ENCODE measurements at regions not wholly inside any gene's neighbourhood (a gene's known extent, or its start where the extent isn't known, plus 50 kb on each side); places are given as distances from the start of the nearest gene placed in this dataset.

DNA sequence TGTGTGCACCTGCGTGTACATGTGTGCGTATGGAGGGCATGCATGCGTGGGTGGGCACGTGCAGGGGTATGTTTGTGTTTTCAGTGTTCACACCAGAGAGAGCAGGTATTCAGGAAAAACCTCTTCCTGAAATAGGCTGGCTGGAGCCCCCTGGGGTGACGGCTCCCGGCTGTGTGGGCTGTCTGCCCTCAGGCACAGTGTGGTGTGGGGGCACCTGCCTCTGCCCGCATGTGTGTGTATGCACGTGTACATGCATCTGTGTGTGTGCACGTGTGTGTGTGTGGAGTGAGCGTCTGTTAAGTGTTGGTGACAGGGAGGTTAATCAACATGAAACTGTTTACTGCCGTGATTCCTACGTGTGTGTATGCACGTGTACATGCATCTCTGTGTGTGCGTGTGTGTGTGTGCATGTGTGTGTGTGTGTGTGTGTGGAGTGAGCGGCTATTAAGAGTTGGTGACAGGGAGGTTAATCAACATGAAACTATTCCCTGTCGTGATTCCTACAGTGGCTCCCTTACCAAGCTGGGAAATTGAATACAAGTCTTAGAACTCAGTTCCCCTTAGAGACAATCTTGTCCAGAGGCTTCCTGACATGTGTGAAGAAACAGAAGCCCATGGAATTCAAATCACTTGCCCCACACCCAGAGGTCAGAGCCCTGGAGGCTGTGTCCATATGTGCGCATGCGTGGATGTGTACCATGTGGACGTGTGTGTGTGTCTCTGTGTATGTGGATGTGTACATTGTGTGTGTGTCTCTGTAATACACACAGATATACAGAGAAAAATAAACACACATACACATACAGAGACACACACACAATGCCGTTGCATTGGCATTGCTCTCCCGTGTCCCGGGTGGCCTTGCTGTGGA is 372.4 kb upstream of the IRX4 start:
- no peak for TF ChIP-seq RBBP5 (IDR thresholded peaks at IDR 0.05; ENCODE audit: borderline replicate concordance, low read depth, low read length)
- TF ChIP-seq, protein P1, sequence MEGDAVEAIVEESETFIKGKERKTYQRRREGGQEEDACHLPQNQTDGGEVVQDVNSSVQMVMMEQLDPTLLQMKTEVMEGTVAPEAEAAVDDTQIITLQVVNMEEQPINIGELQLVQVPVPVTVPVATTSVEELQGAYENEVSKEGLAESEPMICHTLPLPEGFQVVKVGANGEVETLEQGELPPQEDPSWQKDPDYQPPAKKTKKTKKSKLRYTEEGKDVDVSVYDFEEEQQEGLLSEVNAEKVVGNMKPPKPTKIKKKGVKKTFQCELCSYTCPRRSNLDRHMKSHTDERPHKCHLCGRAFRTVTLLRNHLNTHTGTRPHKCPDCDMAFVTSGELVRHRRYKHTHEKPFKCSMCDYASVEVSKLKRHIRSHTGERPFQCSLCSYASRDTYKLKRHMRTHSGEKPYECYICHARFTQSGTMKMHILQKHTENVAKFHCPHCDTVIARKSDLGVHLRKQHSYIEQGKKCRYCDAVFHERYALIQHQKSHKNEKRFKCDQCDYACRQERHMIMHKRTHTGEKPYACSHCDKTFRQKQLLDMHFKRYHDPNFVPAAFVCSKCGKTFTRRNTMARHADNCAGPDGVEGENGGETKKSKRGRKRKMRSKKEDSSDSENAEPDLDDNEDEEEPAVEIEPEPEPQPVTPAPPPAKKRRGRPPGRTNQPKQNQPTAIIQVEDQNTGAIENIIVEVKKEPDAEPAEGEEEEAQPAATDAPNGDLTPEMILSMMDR (IDR thresholded peaks at IDR 0.05; ENCODE audit: control extremely low read depth in 1 of 3, insufficient read depth in 1 of 3, low read depth in 1 of 3, low read length in 3 of 3): no peak
- TF ChIP-seq GTF2F1 (IDR thresholded peaks at IDR 0.05; ENCODE audit: borderline replicate concordance, low read depth, low read length): no peak
- no peak for TF ChIP-seq POLR2AphosphoS5 (IDR thresholded peaks at IDR 0.05; ENCODE audit: low read depth, low read length)
- no peak for TF ChIP-seq KDM1A (IDR thresholded peaks at IDR 0.05; ENCODE audit: borderline replicate concordance, low read length)

Data from H1 (cell line).